Stimulated activated naive CD4-positive, alpha-beta T cell (primary cell): ENCODE measurements at regions not wholly inside any gene's neighbourhood (a gene's known extent, or its start where the extent isn't known, plus 50 kb on each side); places are given as distances from the start of the nearest gene placed in this dataset.

Experiments used
- DNase-seq, 6 experiments: peaks; one replicate each; lab custom pipeline; 2025; lab: John Stamatoyannopoulos, UW

GRCh38 chr3:115475178-115476041 is 147.9 kb upstream of the GAP43 start:
- DNase-seq = no peak

GRCh38 chr3:115476472-115476871 is 146.8 kb upstream of the GAP43 start:
- no peak for DNase-seq

- DNase-seq = no peak
Measured at GRCh38 chr3:115478359-115478758, 145.0 kb upstream of the GAP43 start.

GRCh38 chr3:115486880-115487279 is 136.4 kb upstream of the GAP43 start:
- DNase-seq = no peak

GRCh38 chr3:115487968-115488367 is 135.3 kb upstream of the GAP43 start:
- DNase-seq = no peak

GRCh38 chr3:115488409-115488808 is 134.9 kb upstream of the GAP43 start:
- no peak for DNase-seq

- no peak for DNase-seq
Measured at GRCh38 chr3:115494826-115495225, 128.5 kb upstream of the GAP43 start.

- no peak for DNase-seq
Measured at GRCh38 chr3:115498421-115498820, 124.9 kb upstream of the GAP43 start.

GRCh38 chr3:115498898-115499297 is 124.4 kb upstream of the GAP43 start:
- no peak for DNase-seq

GRCh38 chr3:115499666-115500065 is 123.6 kb upstream of the GAP43 start:
- DNase-seq = no peak

- DNase-seq = no peak
Measured at GRCh38 chr3:115500795-115501194, 122.5 kb upstream of the GAP43 start.

GRCh38 chr3:115502128-115502527 is 121.2 kb upstream of the GAP43 start:
- no peak for DNase-seq

- no peak for DNase-seq
Measured at GRCh38 chr3:115503394-115503793, 119.9 kb upstream of the GAP43 start.

GRCh38 chr3:115508562-115508961 is 114.7 kb upstream of the GAP43 start:
- DNase-seq = no peak

- DNase-seq = peak in 3 of 6 experiments; percentile 14 to 35 (median 27)
Measured at GRCh38 chr3:115512565-115513415, 110.5 kb upstream of the GAP43 start.

GRCh38 chr3:115513416-115513800 is 109.9 kb upstream of the GAP43 start:
- DNase-seq = peak in 3 of 6 experiments; percentile 27 to 35 (median 32)

GRCh38 chr3:115517457-115518050 is 105.8 kb upstream of the GAP43 start:
- no peak for DNase-seq

GRCh38 chr3:115518100-115518852 is 105.0 kb upstream of the GAP43 start:
- DNase-seq = no peak

GRCh38 chr3:115520241-115520640 is 103.1 kb upstream of the GAP43 start:
- no peak for DNase-seq

- DNase-seq = no peak
Measured at GRCh38 chr3:115520651-115521245, 102.6 kb upstream of the GAP43 start.

- DNase-seq = no peak
Measured at GRCh38 chr3:115523458-115523857, 99.9 kb upstream of the GAP43 start.
